ENCODE measurements at regions not wholly inside any gene's neighbourhood (a gene's known extent, or its start where the extent isn't known, plus 50 kb on each side); places are given as distances from the start of the nearest gene placed in this dataset.

DNA sequence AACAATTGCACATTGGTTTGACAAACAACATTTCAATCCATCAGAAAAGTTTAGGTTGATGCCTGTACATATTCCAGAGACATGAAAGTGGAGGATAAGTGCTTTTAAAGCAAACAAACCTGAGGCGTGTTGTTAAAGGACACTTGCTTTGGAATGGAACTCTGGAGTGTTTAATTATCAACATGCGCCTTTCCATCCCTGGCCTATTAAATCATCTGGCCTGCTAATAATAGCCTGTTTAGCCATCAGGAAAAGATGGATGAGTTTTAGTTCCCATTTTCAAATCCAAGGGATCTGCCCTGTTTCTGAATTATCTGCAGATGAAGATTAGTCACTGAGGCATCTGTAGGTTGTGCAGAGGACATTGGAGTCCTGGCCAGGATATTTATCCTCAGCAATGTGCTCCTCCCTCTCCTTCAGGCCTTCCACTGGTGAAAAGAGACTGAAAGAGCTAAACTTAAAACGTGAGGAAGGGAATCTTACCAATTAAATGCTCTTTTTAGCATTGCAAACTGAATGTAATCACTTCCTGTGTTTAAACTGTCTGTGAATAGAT is 388.9 kb downstream of the PPARGC1A start:
- no peak for TF ChIP-seq CTCF (IDR thresholded peaks at IDR 0.05; ENCODE audit: borderline replicate concordance, insufficient read depth, low read depth, low read length)
- no peak overlapping the region for H3K4me3 ChIP-seq (ENCODE audit: low read depth, low read length)

DNA sequence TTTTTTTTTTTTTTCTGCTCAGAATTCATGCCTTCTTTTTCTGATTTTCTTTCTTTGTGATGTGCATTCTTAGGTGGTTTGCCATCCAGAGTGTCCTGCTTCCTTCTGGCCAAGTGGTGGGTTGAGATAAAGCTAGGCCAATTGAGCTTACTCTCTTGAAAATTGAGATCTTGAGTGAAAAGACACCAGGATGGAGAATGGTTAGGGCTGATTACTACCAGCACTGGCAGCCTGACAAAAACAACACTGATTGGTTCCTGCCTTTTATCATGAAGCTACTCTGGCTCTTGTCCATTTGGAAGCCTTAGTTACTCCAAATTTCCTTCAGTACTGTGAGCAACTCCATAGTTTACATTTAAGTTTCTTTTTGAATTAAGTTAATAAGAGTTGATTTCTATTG is 404.0 kb downstream of the PPARGC1A start:
- TF ChIP-seq CTCF (IDR thresholded peaks at IDR 0.05; ENCODE audit: borderline replicate concordance, insufficient read depth, low read depth, low read length) = no peak

GRCh38 chr4:23484689-23485088 is 405.2 kb downstream of the PPARGC1A start:
- no peak for TF ChIP-seq CTCF (IDR thresholded peaks at IDR 0.05; ENCODE audit: borderline replicate concordance, insufficient read depth, low read depth, low read length)
- no peak overlapping the region for H3K4me3 ChIP-seq (ENCODE audit: low read depth, low read length)

More for the DNA sequence above, 404.0 kb downstream of the PPARGC1A start:
- H3K4me3 ChIP-seq (ENCODE audit: low read depth, low read length) = no peak overlapping the region

DNA sequence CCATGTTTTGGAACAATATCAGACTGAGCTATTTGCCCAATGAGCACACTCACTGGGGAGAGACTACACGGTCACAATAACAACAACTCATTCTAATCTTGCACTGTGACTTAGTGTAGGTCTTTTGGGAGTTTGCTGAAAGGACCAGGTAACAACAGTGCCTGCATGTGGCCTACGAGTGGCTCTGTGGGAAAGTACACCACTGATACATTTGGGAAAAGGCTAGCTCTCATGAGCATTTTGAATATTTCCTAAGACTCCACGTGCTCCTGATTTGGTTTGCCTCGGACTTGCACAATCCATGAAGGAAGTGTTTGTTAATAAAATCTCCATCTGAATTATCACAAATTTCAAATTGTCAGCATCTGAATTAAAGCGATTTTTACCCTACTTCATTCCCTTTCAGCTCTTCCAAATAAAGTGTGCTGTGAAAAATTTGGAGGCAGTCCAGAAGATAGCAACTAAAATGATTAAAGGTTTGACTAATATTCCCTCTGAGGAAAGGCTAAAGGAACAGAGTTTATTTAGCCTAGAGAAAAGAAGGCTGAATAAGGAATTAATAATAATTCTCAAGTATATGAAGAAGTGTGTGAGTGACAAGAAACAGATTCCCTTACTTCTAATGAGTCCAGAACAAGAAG is 406.4 kb downstream of the PPARGC1A start:
- no peak overlapping the region for H3K4me3 ChIP-seq (ENCODE audit: low read depth, low read length)
- no peak for TF ChIP-seq CTCF (IDR thresholded peaks at IDR 0.05; ENCODE audit: borderline replicate concordance, insufficient read depth, low read depth, low read length)

DNA sequence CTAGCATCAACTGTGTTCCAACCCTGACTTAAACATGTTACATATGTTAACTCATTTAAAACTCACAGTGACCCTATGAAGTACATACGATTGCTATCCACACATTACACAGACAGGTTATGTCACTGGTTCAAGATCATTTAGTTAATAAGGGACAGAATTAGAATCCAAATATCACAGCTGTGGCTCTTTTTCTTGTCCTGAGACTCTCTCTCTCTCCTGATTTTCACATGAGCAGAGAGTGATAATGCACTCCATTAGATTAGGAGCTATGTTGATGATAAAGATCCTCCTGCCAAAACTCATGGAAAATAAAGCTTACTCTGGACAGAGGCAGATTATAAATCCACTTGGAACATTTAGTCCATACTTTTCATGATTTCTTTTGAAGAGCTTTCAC is 408.3 kb downstream of the PPARGC1A start:
- TF ChIP-seq CTCF (IDR thresholded peaks at IDR 0.05; ENCODE audit: borderline replicate concordance, insufficient read depth, low read depth, low read length) = no peak
- no peak overlapping the region for H3K4me3 ChIP-seq (ENCODE audit: low read depth, low read length)

DNA sequence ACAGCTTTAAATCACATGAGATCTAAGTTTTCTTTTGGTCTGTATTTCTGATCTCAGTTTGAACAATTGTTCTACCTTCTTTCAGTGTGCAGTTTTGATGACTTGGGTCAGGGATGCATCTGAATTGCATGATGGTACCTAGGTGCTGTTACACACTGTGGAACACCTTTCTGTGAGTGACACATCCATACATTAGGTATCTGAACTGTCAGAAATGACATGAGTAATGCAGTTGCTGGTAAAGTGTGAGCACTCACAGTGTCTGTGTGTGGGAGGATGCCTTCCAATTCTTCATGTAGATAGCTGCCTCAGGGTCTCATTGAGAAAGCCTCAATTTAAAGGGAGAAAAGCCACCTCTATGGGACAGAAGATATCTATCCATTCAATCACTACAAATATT is 411.9 kb downstream of the PPARGC1A start:
- no peak for TF ChIP-seq CTCF (IDR thresholded peaks at IDR 0.05; ENCODE audit: borderline replicate concordance, insufficient read depth, low read depth, low read length)
- no peak overlapping the region for H3K4me3 ChIP-seq (ENCODE audit: low read depth, low read length)

GRCh38 chr4:23476515-23477090 is 413.2 kb downstream of the PPARGC1A start:
- no peak overlapping the region for H3K4me3 ChIP-seq (ENCODE audit: low read depth, low read length)
- TF ChIP-seq CTCF (IDR thresholded peaks at IDR 0.05; ENCODE audit: borderline replicate concordance, insufficient read depth, low read depth, low read length) = no peak
